HG02759 (cell line): ENCODE measurements at regions not wholly inside any gene's neighbourhood (a gene's known extent, or its start where the extent isn't known, plus 50 kb on each side); places are given as distances from the start of the nearest gene placed in this dataset.
"Not testable (repeated sequence)": the region's sequence is repeated elsewhere in the genome, so short reads cannot be mapped to it uniquely, and the experiment has no call there.

Source experiments
- ATAC-seq: cut with Tn5 transposase; IDR thresholded peaks from one replicate; pipeline ENCODE4 v1.9.1; 2021; ENCODE audit warnings: mild to moderate bottlenecking, moderate library complexity; ENCODE audit not compliant: unreplicated experiment

DNA sequence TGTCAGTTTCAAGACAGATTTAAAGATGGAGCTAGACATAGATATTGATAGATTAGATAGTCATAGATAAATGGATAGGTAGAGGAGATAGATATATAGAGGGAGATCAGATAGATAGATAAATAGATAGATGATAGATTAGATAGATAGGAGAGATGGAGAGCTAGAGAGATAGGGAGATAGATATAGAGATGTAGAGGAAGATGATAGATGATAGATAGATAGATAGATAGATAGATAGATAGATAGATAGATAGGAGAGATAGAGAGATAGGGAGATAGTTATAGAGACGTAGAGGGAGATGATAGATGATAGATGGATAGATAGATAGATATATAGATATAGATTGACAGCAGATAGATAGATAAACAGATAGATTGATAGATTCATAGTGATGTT is 1038.8 kb upstream of the AUTS2 start:
- no peak for ATAC-seq

DNA sequence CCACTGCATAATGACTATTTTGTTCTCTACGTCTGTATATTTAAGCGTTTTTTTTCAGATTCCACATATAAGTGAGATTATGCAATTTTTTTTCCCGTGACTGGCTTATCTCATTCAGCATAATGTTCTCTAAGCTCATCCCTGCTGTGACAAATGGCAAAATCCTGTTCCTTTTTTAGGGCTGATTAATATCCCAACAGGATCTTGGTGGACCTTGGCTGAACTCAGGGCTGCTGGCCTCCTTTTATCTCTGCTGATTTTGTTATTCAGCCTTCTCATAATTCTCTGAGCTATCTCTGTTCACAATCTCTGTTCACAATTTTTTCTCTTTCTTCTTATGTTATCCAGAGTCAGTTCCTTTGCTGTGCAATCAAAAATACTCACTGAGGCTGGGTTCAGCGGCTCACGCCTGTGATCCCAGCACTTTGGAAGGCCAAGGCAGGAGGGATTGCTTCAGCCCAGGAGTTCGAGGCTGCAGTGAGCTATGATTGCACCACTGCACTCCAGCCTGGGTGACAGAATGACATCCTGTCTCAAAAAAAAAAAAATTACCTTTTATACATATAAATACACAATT is 1035.9 kb upstream of the AUTS2 start:
- no peak for ATAC-seq

DNA sequence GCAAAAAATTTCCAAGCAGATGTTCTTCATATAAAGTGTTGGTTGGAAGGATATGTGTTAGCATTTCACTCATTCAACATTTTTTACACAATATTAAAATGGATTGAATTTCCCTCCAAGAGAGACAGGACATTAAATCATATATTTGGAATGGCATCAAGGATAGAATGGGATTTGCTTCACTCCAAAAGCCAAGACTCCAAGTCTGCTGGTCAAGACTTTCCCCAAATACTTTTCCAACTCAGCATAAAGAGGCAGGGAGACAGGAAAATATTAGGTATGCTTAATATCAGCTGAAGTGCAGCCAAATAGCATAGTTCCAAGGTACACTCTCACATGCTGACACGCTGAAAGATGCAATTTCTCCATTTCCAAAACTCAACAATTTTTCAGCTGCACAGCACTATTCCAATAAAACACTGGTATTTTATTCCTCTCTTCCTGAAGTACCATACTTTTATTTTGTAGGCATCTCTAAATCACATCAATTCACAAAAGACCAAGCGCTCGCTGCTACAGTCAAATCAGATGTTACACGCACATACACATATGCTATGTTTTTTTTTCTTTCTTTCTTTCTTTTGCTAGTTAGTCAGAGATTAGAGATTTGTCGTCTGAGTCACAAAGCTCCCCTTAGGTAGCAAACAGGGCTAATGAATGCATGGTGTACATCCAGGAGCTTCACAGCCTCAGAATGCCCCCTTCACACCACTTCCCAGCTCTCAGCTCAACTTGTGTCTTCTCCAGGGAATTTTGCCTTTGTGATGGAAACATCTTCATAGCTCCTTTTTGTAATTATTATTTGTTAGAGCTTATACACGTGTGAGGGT is 1033.8 kb upstream of the AUTS2 start:
- ATAC-seq = no peak

DNA sequence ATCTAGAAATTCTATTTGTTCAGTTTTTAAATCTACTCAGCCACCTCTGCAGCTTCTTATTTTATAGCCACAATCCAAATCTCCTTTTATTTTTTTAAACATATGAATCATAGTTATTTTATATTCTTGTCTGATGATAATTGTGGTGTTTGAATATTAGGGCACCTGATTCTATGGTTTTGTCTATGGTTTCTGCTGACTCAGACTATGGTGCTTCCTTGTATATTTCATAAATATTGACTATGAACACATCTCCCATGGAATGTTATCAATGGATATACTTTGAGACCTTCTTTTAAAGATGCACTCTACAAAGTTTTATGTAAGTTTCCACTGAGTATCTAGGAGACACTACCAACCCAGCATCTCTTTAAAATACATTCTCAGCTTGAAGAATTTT is 1027.0 kb upstream of the AUTS2 start:
- ATAC-seq = no peak

DNA sequence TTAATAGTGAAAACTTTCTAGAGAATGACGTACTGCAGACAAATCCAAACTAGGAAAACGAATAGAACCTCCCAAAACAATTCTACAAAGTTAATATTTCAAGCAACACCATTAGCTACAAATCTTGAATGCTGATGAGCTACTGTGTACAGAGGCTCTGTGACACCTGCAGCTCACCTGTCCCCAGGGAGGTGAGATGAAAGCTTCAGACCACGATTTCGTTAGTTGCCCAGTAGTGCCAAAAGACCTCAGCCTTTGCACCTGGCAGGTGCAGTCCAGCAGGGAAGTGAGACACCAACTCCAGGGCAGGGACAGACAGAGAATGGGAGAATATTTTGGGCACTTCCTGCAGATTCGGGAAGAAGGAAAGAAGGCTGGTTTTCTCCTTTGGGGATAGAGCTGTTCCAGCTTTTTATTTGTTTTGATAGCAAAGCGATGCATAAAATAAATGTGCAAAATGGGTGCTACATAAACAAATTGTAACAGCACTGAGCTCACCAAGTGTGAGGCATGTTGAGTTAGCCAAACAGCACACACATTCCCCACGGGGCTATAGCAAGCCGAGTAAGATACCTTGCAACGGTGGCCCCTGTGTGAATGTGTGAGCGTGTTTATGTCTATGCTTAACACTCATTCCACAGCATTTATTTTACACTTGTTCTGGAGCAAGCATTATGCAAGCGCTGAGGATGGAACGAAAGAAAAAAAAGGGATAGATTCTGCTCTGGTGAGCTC is 1024.8 kb upstream of the AUTS2 start:
- ATAC-seq = no peak

DNA sequence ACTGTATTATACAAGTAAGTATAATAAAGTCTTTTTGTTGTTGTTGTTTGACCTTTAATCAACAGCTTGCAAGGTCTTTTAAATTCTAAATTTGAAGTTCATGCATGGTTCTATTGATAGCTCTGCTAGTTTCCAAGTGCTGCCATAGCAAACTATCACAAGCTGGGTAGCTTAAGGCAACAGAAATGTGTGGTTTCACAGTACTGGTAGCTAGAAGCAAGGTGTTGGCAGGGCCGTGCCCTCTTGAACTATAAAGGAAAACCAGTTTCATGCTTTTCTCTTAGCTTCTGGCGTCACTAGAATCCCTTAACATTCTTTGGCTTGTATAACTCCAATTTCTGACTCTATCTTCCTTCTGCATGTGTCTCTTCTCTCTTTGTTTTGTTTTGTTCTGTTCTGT is 1021.9 kb upstream of the AUTS2 start:
- ATAC-seq = no peak

DNA sequence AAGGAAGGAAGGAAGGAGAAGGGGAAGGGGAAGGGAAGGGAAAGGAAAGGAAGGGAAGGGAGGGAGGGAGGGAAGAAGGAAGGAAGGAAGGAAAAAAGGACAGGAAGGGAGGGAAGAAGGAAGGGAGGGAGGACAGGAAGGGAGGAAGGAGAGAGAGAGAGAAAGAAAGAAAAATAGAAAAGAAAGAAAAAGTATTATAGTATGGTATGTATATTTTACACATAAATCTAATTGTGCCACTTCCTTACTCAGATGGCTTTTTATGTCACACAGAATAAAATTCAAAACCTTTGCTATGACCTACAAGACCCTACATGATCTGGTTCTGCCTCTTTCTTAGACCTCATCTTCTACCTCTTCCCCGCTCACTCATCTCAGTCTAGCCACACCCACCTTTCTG is 1016.9 kb upstream of the AUTS2 start:
- no peak for ATAC-seq

DNA sequence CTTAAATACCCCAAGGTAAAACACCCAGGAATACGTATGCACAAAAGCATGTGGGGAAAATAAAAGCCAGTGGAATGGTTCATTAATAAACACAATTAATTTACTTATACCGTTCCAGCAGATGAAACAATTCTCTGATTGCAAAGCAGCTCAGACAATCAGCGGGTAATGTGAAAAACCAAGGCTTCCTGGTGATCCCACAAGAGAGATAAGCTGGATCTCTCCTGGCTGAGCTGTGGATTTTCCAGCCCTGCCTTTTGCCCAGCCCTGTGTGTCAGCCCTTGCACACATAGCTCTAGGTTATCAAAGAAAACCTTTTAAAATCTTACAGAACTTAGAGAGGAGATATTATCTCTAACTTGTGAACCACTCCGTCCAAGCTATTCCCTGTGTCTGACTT is 1010.7 kb upstream of the AUTS2 start:
- no peak for ATAC-seq

DNA sequence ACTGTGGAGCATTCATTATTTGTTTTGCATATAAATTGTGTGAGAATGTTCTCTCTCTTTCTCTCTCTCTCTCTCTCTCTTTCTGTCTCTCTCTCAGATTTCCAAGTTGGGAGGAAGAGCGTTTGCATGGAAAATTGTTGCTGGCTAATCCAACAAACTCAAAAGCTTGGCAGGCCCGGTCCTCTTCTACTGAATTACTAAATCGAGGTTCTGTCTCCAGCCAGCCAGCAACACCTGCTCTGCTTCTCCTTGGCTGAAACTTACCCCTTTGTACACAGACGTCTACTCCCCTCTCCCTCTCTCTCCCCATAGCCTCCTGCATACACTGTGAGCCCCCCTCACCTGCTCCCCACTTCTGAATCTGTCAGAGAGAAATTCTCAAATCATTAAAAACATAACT is 996.4 kb upstream of the AUTS2 start:
- no peak for ATAC-seq

DNA sequence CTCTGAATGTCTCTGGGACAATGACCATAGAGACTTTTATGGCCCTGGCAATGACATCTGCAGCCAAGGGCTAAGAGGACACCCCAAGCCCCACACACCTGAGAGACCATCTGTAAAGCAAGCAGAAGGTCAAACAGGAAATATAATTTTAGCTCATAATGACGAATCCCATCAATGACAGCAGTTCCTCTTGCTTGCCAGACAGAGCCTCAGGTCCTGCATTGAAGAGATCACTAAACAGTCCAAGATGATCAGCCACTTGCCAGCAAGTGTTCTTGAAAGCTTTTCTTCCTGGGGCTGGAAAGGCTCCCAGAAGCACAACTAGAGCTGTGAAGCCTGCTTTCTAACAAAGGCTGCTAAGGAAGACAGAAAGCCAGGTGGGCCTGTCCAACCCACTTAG is 993.7 kb upstream of the AUTS2 start:
- no peak for ATAC-seq

DNA sequence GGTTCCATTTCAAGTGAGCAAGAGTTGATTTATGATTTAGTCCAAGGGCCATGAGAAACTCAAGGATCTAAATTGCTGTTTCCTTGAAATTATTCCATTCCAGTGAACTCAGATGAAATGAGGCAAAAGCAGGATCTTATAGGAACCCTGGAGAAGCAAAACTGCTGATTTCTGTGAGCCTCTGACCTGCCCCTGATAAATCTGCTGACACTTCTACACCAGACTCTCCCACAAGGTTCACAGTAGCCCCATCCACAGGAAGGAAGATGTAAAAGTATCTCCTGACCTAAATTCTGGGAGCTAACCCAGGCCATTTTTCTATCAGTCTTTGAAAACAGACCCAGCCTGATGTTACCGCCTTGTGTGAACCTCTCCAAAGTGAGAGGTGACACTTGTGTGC is 987.6 kb upstream of the AUTS2 start:
- ATAC-seq = no peak

DNA sequence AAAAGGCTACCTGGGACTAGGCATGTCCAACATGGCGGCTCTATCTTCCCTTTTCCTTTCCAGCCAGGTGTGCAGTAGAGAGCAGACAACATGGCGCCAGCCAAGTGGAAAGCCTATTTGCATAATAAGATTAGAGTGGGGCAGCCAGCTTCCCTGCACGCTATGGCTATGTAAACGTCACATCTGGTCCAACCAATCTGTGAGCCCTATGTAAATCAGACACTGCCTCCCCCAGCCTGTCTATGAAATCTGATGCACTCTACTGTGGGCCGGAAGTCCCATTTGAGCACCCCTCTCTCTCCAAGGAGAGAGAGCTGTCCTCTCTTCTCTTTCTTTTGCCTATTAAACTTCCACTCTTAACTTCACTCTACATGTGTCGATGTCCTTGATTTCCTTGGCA is 984.9 kb upstream of the AUTS2 start:
- ATAC-seq = no peak

DNA sequence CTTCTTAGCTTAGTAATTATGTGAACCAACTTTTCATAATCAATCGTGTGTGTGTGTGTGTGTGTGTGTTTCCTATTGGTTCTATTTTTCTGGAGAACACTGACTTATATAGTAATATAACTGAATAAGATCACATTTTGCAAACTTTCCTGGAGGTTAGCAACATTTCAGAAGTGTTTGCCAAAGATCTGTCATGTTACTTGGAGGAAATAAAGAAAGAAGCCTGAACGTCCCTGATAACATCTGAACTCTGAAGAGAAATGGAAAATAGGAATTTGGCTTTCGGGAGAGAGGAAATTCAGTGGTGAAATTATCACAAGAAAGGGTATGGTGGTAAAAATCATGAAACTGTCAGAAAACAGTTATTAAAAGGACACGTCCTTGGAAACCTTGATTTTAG is 984.4 kb upstream of the AUTS2 start:
- ATAC-seq = no peak

DNA sequence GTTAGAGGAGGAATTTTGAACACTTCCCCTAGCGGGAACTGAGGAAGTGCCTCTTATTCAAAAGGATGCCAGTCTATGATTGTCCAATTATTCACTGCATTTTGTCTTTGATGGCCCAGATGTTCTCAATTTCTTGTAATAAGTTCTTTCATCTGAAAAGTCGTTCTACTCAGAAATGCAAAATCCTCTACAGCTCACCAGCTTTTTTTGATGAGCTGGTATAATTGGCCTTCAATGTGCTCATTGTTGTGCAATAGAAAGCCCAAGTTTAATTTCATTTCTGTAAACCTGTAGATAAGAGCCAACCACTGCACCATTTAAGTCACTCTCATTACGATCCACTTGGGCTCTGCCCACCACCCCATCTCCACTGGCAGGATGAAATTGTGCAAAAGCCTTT is 978.7 kb upstream of the AUTS2 start:
- no peak for ATAC-seq

DNA sequence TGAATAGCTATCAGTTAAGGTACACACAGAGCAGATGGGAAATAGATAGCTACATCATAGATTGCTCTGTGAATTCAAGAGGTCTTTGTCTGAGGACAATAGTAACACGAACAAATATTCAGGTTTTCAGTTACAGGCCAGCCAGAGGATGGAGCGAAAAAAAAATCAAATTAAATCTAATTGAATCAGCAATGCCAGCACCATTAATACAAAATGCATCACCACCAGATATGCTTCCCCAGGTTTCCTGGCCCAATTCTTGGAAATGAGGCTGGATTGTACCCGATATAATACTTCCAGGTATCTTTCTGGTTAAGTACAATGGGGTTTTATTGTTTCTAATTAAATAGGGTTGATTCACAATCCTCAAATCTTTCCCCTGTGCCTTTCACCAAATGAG is 975.8 kb upstream of the AUTS2 start:
- ATAC-seq = no peak

DNA sequence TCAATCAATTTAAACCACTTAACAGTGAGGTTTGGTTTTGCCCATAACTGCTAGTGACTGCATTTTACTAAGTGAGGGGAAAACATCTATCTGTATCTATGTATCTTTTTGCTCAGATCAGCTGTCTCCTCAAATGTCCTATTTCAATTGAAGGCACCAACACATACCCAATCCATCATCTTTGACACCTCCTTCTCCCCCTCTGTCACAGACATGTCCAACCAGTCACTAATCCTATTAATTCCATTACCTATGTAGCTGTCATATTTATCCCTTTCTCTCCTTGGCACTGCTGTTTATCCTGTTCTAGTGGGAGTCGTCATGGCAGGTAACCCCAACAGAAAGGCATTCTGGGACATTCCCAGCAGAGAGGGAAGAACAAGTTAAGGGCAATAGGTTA is 975.2 kb upstream of the AUTS2 start:
- no peak for ATAC-seq

DNA sequence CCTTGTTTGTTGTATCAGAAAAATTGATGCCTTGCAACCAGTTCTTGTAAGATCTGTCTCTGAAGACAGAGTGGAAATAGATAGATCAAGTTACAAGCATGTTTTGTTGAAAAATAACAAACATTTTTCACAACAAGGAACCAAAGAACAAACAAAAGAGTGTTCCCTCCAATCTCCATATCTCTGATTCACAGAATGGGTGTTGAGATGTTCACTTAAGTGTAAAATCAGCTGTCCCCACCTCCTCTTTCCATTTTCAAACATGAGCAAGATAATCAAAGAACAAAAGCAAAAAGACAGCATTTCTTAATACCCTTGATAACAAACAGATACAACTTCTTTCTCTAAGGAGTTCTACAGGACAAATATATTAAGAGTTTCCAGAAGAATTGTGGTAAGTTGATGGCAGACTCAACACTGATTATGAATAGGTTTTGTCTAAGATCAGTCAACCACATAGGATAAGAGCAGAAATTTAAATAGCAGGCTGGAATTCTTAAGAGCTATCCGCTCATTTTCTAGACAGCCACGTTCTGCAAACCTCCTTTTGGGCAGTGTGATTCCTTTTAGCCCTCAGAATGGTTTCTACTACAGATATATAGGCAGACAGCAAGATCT is 970.9 kb upstream of the AUTS2 start:
- no peak for ATAC-seq

DNA sequence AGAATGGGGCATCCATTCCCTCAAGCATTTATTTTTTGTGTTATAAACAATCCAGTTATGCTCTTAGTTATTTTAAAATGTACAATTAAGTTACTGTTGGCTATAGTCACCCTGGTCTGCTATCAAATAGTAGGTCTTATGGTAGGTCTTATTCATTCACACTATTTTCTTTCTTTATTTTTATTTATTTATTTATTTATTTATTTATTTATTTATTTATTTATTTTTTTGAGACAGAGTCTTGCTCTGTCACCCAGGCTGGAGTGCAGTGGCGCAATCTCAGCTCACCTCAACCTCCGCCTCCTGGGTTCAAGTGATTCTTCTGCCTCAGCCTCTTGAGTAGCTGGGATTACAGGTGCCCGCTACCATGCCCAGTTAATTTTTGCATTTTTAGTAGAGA is 967.4 kb upstream of the AUTS2 start:
- ATAC-seq = not testable (repeated sequence)

DNA sequence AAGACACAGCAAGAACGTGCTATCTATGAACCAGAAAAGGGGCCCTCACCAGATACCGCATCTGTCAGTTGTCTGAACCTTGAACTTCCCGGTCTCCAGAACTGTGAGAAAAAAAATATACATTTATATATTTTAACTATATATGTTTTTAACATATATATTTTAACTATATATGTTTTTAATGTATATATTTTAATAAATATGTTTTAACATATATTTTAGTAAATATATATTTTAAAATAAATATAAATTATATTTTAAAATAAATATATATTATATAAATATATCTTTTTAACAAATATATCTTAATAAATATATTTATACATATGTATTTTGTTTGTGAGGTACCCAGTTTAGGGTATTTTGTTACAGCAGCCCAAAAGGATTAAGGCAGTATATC is 958.2 kb upstream of the AUTS2 start:
- no peak for ATAC-seq

DNA sequence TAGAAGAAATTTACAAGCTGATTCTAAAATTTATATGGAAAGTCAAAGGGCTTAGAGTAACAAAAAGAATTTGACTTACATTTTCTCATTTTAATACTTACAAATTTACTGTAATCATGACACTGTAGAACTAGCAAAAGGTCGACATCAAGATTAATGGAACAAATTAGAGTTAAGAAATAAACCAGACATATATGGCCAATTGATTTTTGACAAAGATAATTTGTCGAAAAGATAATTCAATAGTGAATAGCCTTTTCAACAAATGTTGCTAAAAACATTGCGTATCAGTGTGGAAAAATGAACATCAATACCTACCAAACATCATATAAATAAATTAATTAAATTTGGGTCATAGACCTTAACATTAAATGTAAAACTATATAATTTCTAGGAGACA is 955.5 kb upstream of the AUTS2 start:
- no peak for ATAC-seq

DNA sequence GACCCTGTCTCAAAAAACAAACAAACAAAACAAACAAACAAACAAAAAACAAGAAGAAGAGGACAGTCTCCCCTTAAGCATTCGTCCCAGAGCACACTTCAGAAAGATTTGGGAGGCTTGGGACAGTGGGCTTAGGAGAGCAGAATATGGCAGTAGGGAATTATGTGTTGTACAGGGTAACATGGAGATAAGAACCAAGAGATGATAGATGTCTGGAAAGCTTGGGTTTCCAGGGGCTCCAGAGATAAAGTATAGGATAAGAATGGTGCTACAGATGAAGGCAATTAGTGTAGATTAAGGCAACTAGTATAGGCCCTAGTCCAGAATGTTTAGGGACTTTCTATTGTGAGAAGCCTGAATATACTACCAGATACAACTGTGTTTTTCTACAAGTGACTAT is 934.9 kb upstream of the AUTS2 start:
- ATAC-seq = no peak

DNA sequence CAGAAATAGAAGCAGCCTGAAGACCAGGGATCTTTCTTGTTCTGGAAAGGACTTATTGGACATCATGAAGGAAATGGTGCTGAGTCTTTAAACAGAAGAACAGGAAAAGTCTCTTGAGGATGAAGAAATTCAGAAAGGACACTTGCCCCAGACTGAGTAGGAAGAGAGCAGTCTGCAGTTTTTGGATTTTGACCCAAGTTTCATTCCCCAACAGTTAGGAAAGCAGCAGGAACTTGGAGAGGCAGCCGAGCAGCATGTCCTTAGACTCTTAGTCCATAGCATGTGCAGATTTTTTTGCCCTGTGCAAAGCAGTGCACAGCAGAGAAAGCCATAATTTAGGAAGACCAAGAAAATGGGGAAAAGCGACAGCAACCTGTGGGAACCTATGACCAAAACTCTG is 927.2 kb upstream of the AUTS2 start:
- no peak for ATAC-seq
